ENCODE measurements at regions not wholly inside any gene's neighbourhood (a gene's known extent, or its start where the extent isn't known, plus 50 kb on each side); places are given as distances from the start of the nearest gene placed in this dataset.

- POLR2A ChIA-PET, result no interaction called here
Observed at GRCh38 chr6:22424196-22424595, 127.4 kb upstream of the PRL start.

GRCh38 chr6:22432060-22432459, 135.2 kb upstream of the PRL start:
- H3K9me2 ChIP-seq, result no peaks in the 10 kb centered on the region
- H3K27ac ChIP-seq (ENCODE audit: low read depth in 2 of 2, low read length in 1 of 2), result no peak overlapping the region
- no peaks in the 10 kb centered on the region for H3K36me3 ChIP-seq (replicated peaks in 1 of 2; ENCODE audit: control insufficient read depth in 1 of 2, insufficient read depth in 2 of 2, low read length in 1 of 2)
- CTCF ChIA-PET, result no interaction called here
- H3K4me1 ChIP-seq (ENCODE audit: control insufficient read depth in 1 of 2, insufficient read depth in 2 of 2, low read depth in 1 of 2, low read length in 1 of 2), result no peaks in the 10 kb centered on the region
- H3K9ac ChIP-seq, result no peak overlapping the region
- TF ChIP-seq SIN3A (IDR thresholded peaks at IDR 0.05; ENCODE audit: borderline replicate concordance, low read depth, low read length), result no peak
- no peak for TF ChIP-seq USF1 (IDR thresholded peaks at IDR 0.05; ENCODE audit: borderline replicate concordance, low read depth)
- no peak for TF ChIP-seq RXRA (IDR thresholded peaks at IDR 0.05; ENCODE audit: borderline replicate concordance, low read depth)
- no peak for TF ChIP-seq REST (IDR thresholded peaks at IDR 0.05; ENCODE audit: low read depth, low read length)
- no peak for TF ChIP-seq FOSL2 (IDR thresholded peaks at IDR 0.05; ENCODE audit: borderline replicate concordance, low read depth)
- TF ChIP-seq, protein P1, sequence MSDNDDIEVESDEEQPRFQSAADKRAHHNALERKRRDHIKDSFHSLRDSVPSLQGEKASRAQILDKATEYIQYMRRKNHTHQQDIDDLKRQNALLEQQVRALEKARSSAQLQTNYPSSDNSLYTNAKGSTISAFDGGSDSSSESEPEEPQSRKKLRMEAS (IDR thresholded peaks at IDR 0.05; ENCODE audit: low read depth), result no peak
- no peak for TF ChIP-seq ZBTB33 (IDR thresholded peaks at IDR 0.05; ENCODE audit: borderline replicate concordance, low read depth)
- no peak for TF ChIP-seq TCF12 (IDR thresholded peaks at IDR 0.05)
- no peak for DNase-seq
- WGBS (ENCODE audit: low lambda C conversion rate), result 94% methylated on average over 2 of the region's 2 CpGs
- no peaks in the 10 kb centered on the region for H3F3A ChIP-seq (replicated peaks; ENCODE audit: insufficient read depth)
- H3K9me3 ChIP-seq, result no peaks in the 10 kb centered on the region
- H3K79me2 ChIP-seq (ENCODE audit: insufficient read depth), result no peaks in the 10 kb centered on the region
- no peaks in the 10 kb centered on the region for H3K27me3 ChIP-seq (ENCODE audit: insufficient read depth)
- H3K4me2 ChIP-seq, result no peak overlapping the region
- no peak overlapping the region for H3K4me3 ChIP-seq (ENCODE audit: low read depth in 2 of 2, low read length in 1 of 2)
- POLR2A ChIA-PET, result no interaction called here
- no peaks in the 10 kb centered on the region for H4K20me1 ChIP-seq (ENCODE audit: insufficient read depth)
- no peak overlapping the region for H2AFZ ChIP-seq (ENCODE audit: low read depth)

More at GRCh38 chr6:22424196-22424595, 127.4 kb upstream of the PRL start:
- CTCF ChIA-PET, result interaction anchor here (0.7 kb wide), 1 partner anchor 525 kb away, joined by 3 read pairs; no protein-coding TSS in a partner anchor
- Histone ChIP-seq H3K9me2 (no peaks in the 10 kb centered on the region), H3K36me3 (replicated peaks in 1 of 2; ENCODE audit: control insufficient read depth in 1 of 2, insufficient read depth in 2 of 2, low read length in 1 of 2) (peaks cover 0 to 3% of the 10 kb centered on the region in 2 experiments), H3K4me1 (ENCODE audit: control insufficient read depth in 1 of 2, insufficient read depth in 2 of 2, low read depth in 1 of 2, low read length in 1 of 2) (no peaks in the 10 kb centered on the region; a peak in 1 of 4 replicates), H3K27ac (ENCODE audit: low read depth in 2 of 2, low read length in 1 of 2) (no peak overlapping the region), H3K9ac (no peak overlapping the region), H3K79me2 (ENCODE audit: insufficient read depth) (no peaks in the 10 kb centered on the region), H3F3A (replicated peaks; ENCODE audit: insufficient read depth) (no peaks in the 10 kb centered on the region), H3K4me2 (no peak overlapping the region), H4K20me1 (ENCODE audit: insufficient read depth) (no peaks in the 10 kb centered on the region), H3K4me3 (ENCODE audit: low read depth in 2 of 2, low read length in 1 of 2) (no peak overlapping the region), H2AFZ (ENCODE audit: low read depth) (no peak overlapping the region), H3K9me3 (no peaks in the 10 kb centered on the region), H3K27me3 (ENCODE audit: insufficient read depth) (no peaks in the 10 kb centered on the region)
- DNase-seq, result no peak
- WGBS (ENCODE audit: low lambda C conversion rate), result 53% methylated on average over 2 of the region's 2 CpGs
- no peak for TF ChIP-seq TCF12 (IDR thresholded peaks at IDR 0.05)
- TF ChIP-seq MEF2A (IDR thresholded peaks at IDR 0.05; ENCODE audit: borderline replicate concordance, low read depth), result no peak
- no peak for TF ChIP-seq EZH2phosphoT487 (IDR thresholded peaks at IDR 0.05; ENCODE audit: borderline replicate concordance, low read depth)
- TF ChIP-seq SMC3 (IDR thresholded peaks at IDR 0.05; ENCODE audit: low read depth, low read length), result no peak
- no peak for TF ChIP-seq SIN3A (IDR thresholded peaks at IDR 0.05; ENCODE audit: borderline replicate concordance, low read depth, low read length)
- TF ChIP-seq GATA2 (CRISPR knock-in tag; IDR thresholded peaks at IDR 0.05), result no peak
- no peak for TF ChIP-seq ZBTB33 (IDR thresholded peaks at IDR 0.05; ENCODE audit: borderline replicate concordance, low read depth)
- TF ChIP-seq, protein P2, sequence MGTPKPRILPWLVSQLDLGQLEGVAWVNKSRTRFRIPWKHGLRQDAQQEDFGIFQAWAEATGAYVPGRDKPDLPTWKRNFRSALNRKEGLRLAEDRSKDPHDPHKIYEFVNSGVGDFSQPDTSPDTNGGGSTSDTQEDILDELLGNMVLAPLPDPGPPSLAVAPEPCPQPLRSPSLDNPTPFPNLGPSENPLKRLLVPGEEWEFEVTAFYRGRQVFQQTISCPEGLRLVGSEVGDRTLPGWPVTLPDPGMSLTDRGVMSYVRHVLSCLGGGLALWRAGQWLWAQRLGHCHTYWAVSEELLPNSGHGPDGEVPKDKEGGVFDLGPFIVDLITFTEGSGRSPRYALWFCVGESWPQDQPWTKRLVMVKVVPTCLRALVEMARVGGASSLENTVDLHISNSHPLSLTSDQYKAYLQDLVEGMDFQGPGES (IDR thresholded peaks at IDR 0.05; ENCODE audit: low read depth, low read length), result no peak
- no peak for TF ChIP-seq ELF1 (IDR thresholded peaks at IDR 0.05)
- TF ChIP-seq MXI1 (IDR thresholded peaks at IDR 0.05; ENCODE audit: low read depth, low read length), result no peak
- no peak for TF ChIP-seq JUND (IDR thresholded peaks at IDR 0.05)
- no peak for TF ChIP-seq RXRA (IDR thresholded peaks at IDR 0.05; ENCODE audit: borderline replicate concordance, low read depth)
- no peak for TF ChIP-seq TEAD4 (IDR thresholded peaks at IDR 0.05; ENCODE audit: borderline replicate concordance, insufficient read depth)
- no peak for TF ChIP-seq NFIC (IDR thresholded peaks at IDR 0.05; ENCODE audit: borderline replicate concordance)
- no peak for TF ChIP-seq YY1 (IDR thresholded peaks at IDR 0.05; ENCODE audit: low read depth)
